Right ventricle myocardium superior (tissue), 1 donor: ENCODE measurements at regions not wholly inside any gene's neighbourhood (a gene's known extent, or its start where the extent isn't known, plus 50 kb on each side); places are given as distances from the start of the nearest gene placed in this dataset.

Experiments
- ATAC-seq: fragments of 200-7000 bp; cut with Tn5 transposase; one replicate; pipeline ENCODE4 v1.9.1; 2020; ENCODE audit warnings: mild to moderate bottlenecking; ENCODE audit not compliant: poor library complexity
- DNase-seq: peaks from one replicate; pipeline ENCODE4 v3.0.0-alpha.2; 2020
- intact Hi-C: fragments of 100-400 bp; cut with DNase I; formaldehyde crosslinking; loops from one replicate; pipeline ENCODE4 v1.11.2; 2022
- donor health status: DM: no; HTN: yes; CAD: no; lungs with severe emphysema.

DNA sequence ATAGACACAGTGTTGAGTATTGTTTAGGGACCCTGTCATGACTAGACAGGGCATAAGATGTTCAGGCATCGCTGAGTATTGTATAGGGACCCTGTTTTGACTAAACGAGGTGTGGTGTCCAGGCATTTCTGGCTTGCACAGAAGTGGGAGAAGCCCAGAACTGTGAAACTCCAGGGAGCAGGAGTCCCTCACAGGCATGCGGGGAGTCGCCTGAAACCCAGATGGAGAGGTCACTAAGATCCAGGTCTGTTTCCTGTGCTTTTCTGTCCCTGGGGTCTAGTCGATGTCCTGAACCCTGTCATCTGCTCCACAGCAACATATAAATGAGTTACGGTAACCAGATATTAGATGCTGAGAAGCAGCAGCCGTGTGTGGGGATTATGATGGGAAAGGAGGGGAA is 469.0 kb upstream of the SALL3 start:
- DNase-seq = no peak
- ATAC-seq = no peak
- intact Hi-C loops = no loop called here

DNA sequence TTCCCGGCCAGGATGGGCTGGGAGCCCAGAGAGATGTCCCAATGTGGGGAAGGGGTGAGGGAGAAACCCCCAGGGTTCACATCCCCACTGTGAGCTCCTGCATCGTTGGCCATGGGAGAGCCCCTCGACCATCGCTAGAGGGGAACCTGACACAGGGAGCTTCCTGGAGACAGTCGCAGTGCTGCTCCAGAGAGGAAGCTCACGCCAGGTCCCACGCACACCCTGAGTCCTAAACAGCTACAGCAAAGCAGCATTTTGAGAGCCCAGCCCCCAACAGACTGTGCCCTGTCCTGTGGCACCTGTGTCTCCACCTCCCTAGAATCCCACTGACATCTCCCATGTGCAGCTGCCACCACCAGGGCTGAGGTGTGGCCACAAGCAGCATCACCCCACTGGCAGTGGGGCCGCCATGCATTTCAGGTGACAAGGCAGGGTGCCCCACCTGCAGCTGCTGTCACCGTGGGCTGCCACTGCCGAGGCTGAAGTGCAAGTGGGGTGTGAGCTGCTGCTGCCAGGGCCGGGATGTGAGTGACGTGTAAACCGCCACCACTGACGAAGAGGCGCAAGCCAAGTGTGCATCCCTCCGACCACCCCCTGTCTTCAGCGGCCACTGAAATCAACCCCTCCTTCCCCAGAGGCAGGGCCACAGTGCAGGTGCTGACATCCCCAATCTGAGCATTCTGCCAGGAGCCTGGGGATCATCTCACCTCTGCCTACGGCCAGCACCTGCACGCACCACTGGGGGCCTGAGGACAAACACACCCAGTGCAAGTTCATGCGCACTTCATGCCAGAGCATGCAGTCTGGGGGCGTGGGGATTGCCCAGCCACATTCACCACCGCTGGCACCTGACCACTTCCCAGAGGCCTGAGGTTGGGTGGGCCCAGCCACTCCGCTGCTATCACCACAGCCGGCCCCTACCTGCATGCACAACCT is 467.7 kb upstream of the SALL3 start:
- no peak for DNase-seq

DNA sequence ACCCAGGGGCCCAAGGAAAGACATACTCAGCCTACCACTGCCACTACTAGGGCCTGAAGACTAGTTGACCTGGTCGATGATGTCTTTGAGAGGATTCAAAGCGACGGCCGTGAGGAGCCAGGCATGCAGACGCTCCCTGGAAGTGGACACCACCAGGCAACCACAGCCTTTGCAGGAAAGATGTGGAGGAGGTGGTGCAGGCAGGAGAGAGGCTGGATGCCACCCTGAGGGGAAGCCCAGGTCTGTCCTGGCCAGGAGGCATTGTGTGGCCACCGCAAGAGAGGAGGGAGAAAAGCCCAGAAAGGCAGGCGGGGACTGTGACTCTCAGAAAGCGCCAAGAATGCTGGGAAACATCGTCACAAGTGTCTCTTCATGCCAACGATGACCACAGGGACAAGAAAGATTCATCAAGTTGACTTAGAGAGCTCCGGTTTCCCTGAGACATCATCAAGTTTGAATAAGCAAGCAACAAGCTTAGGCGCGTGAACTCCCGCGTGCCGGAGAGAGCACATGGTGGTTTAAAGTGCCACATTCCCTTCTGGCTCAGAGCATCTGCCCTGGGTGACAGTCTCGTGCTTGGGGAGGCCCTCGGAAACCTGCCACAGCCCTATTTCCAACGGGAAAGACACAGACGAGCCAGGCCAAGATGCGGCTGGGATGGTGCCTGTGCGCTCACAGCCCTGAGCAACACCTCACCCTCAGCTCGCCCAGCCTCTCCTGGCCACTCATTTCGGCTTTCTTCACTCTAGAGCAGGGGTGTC is 464.5 kb upstream of the SALL3 start:
- intact Hi-C loops = no loop called here
- no peak for DNase-seq
- ATAC-seq = no peak

More for the DNA sequence above, 467.7 kb upstream of the SALL3 start:
- intact Hi-C loops = no loop called here
- no peak for ATAC-seq

DNA sequence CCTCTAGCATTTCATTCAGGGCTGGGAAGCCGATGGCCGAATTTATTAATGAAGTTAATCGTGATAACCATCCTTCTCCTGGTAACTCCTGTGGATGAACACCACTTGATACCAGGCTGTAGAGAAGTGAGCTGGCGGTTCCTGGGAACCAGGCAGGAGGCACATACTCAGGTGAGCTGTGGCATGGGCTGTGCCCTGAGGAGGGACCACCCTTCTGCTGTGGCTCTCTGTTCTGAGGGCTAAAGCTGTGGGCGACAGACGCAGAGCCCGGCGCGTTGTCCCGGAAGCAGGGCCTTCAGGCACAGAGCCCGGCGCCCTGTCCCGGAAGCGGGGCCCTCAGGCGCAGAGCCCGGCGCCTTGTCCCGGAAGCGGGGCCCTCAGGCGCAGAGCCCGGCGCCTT is 462.3 kb upstream of the SALL3 start:
- intact Hi-C loops = no loop called here
- DNase-seq = no peak
- no peak for ATAC-seq

DNA sequence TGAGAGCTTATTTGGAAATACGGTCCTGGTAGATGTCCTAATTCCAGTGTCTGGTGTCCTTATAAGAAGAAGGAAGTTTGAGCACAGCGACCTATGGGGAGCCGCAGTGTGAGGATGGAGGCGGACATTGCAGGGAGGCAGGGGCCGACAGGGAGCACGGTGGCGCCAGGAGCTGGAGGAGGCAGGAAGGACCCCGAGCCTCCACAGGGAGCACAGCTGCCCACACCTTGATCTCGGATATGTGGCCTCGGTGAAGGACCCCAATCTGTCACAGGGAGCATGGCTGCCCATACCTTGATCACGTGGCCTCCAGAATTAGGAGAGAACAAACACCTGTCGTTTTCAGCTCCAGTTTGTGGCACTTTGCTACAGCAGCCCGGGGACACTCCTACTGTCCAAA is 461.6 kb upstream of the SALL3 start:
- intact Hi-C loops = no loop called here
- DNase-seq (no peak), ATAC-seq (no peak)

DNA sequence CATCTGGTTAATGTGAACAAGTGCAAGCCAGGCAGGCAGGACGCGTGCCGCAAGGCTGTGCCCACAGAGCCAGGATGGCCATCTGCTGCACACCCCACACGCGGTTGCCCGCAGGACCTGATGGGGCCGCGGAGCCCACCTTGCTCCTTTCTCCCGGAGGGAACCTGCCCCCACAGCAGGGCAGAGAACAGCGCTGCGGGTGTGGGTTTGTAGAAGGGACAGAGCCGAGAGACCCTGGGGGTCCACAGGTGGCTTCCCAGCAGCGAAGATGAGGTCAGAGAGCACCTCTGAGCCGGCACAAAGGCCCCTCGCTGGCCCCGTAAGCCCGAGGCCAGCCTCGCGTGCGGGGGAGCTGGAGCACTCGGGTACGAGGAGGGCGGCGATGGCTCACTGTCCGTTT is 460.8 kb upstream of the SALL3 start:
- ATAC-seq (no peak), DNase-seq (no peak)
- intact Hi-C loops = no loop called here

DNA sequence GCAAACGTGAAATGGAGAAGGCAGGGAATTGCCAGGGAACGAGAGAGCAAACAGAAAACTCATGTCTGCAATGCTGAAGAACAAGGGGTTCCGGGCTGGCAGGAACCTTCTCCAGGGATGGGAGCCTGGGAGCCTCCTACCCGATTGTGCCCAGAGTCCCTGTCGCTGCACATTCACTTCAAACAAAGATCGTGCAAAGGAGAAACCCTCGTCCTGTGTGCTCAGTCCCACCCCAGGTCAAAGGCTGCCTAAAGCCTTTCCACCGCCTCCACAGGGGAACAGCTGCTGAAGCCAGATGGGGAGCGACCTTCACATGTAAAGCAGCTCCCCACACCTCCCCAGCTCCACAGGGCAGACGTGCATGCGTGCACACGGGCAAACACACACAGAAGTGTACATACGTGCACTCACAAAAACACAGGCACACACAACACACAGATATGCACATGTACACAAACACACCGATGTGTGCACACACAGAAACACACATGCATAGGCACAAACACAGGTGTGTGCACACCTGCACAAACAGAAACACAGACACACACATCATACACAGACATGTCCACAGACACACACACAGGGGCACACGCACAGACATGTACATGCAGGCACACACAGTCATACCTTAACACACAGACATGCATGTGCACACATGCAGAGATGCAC is 460.1 kb upstream of the SALL3 start:
- ATAC-seq (no peak), DNase-seq (no peak)
- intact Hi-C loops = no loop called here

DNA sequence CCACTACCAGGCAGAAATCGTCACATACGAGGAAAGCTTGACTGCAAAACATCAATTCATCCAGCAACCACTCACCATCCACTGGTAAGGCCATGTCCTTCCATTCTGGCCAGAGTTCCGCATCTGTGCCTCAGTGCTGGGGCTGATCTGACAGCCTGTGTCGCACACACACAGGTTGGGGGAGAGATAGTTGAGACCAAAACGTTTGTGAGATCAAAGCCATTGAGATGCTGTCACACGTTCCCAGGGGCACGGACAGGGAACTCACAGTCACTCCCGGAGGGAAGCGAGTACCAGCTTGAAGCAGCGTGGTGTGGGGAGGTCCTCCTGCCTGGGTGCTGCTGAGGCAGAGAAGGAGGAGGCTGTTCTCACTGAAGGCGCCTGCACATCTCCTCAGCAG is 458.5 kb upstream of the SALL3 start:
- ATAC-seq (no peak), DNase-seq (no peak)
- intact Hi-C loops = no loop called here

DNA sequence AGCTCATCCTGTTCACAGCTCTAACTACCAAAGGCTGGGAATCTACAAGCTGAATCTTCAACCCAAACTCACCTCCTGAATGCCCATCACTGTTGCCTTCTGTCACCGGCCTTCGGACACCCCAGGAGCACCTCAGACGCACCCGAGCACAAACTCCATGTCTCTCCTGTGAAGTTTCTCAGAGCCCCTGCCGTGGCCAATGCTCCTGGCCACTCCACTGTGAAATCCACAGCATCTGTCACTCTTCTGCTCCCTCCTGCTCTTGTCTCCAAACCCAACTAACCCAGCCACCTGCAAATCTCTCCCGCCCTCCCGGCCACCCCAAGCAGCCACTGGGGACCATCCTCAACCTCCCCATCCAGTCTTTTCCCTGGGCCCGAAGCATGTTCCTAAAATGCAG is 457.9 kb upstream of the SALL3 start:
- DNase-seq (no peak), ATAC-seq (no peak)
- intact Hi-C loops = no loop called here

DNA sequence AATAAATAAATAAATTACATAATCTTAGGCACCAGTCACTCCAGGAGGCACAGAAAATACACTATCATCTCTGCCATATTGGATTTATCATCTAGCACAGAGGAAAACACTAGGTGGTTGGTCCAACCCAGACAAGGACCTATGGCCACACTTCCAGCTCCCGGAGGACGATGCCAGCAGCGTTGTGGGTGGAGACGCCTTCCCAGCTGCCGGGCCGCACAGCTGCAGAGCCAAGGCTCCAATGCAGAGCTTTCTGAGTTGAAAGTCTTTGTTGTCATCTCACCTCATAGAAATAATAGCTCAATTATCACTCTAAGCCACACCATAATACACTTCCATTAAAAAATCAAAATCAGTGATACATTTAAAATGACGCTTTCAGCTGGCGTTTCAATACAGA is 457.1 kb upstream of the SALL3 start:
- no peak for DNase-seq
- ATAC-seq = no peak

DNA sequence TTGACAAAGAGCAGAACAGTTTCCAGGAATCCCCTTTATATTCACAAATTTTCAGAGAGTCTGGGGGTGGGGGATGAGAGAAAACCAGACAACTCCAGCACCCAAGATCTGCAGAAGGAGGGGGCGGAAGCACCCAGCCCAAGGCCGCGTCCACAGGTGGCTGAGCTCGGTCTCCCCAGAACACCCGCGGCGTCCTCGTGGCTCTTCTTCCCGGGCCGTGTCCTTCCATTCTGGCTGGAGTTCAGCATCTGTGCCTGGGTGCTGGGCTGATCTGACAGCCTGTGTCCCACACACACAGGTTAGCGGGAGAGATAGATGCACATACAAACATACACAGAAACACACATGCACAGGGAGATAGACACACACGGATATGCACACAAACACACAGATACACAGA is 455.8 kb upstream of the SALL3 start:
- ATAC-seq = no peak
- intact Hi-C loops = no loop called here
- DNase-seq = no peak

More for the DNA sequence above, 457.1 kb upstream of the SALL3 start:
- intact Hi-C loops = no loop called here

DNA sequence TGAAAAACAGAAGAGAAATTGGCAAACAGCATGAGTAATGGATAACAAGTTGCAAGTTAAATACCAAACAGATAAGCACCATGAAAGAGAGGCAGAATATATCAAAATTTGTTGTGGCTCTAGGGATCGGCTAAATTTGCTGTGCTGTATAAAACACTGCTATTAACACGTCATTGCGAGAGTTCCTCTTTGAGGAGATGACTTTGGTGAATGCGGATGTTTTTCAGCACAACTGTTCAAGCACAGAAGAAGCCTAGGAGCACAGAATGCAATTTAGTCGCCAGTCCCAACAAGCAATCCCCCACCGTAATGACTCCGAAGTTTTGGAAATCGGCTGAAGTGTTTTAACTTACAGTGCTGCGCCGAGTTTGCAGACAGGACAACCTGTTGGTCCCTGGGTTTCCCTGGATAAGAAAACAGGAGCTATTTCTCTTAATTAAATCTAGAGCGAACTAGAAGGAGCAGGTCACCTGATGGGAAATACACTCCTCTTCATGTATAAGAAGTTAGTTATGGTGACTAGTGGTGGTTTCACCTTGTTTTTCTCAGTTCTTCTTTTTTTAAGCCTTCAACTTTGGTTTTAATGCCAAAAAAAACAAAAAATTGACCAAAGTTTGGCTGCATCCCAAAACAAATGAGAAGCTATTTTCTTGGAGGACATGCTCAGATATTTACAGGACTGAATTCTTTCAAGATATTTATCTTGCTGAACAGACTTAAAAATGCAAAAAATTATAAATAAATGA is 454.1 kb upstream of the SALL3 start:
- DNase-seq = no peak
- intact Hi-C loops = no loop called here
- ATAC-seq = no peak

DNA sequence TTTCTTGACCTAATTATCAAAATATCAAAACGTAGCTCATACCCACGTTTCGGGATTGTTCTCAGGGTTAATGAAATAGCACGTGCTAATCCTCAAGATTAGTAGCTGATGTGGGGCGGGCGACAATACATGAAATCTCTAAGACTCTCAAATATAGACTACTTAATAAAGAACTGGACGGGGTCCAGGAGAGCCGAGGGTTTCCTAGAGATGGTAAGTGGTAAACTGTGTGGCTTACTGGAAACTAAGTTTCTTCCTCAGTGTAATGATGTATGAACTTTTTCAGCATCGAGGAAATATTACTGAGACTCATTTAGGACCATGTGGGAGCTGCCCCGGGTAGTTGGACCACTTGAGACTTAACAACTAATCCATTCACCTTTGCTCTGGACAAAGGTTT is 453.3 kb upstream of the SALL3 start:
- no peak for DNase-seq
- intact Hi-C loops = no loop called here
- no peak for ATAC-seq

DNA sequence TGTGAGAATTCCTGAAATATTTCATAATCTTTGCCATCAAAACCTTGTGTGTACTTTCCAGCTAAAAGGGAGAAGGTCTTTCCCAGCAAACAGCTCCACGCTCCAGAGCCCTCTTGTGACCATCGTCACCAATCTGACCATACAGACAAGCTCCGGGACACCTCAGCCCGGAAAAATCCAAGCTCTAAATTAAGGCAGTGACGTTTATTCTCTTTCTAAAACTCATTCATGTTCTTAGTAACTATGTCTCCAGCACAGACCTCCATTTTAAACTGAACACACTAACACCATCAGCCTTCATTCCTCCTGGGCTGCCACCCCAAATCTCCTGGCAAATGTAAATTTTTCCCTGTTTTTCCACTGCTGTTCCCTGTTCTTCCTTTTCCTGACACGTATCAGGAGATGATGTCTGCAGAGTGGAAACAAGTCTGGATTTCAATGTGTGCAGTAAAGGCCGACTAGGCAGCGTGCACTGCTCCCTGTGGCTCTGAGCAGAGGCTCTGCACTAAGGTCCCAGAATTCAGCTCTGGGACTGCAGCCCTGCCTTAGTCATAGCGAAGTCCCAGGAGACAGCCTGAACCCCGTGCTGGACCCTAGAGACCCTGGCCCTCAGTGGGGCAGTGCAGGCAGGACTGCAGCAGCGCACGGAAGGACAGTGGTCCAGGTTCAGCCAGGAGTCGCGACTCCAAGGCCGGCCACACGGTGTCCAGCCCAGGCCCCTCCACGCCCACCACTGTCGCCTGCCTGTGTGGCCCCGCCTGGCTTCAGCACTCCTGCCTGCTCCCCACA is 452.5 kb upstream of the SALL3 start:
- intact Hi-C loops = no loop called here
- no peak for ATAC-seq
- DNase-seq = no peak

DNA sequence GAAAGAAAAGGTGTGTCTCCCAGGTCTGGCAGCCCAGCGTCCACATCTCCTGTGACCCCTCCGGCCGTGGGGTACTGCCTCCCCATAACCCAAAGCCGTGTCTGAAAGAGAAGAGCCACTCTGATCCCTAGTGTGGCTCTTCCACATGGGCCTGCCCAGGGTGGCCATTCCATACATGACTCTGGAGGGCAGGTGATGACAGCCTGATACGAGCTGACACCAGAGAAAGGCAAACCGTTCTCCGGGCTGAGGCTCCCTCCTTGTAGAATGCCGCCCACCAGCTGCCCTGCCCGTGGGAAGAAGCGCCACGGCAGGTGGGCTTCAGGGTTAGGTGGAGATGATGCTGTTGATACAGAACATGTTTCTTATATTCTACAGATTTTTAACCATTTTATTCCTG is 451.6 kb upstream of the SALL3 start:
- intact Hi-C loops = no loop called here
- DNase-seq = no peak
- no peak for ATAC-seq

DNA sequence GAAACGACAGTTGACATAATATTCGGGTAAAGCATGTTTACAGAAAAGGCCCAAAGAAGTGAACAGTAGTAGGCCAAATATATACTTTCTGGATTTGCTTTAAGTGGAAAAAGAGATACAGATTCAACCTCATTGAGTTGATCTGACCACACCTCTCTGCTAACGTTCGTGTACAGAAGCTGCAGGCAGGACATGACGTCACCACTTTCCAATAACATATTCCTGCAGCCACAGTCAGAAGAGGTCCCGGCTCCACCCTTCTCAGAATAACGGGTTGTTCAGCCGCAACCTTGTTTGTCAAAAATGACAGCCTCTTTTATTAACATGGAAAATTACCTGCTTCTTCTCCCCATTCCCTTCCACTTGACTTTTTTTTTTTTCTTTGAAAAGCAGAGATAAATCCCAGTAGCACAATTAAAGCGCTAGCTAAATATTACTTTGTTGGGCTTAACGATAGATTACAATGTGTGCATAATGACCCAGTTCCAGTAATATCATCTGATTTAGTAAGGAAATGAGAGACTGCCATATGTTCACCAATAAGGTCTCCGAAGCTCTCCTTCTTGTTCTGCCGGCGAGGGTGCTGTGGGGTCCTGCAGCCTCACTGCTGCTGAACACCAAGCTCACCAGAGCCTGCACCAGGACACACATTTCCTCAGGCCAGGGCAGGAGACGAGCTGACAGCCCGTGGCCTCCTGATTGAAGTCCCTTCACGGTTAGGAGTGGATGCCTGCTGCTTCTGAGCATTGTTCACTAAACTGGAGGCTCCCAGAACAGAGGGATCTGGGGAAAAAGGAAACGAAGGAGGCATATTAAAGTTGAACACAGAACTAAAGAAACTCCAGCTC is 451.0 kb upstream of the SALL3 start:
- no peak for DNase-seq
- ATAC-seq = no peak
- intact Hi-C loops = no loop called here

DNA sequence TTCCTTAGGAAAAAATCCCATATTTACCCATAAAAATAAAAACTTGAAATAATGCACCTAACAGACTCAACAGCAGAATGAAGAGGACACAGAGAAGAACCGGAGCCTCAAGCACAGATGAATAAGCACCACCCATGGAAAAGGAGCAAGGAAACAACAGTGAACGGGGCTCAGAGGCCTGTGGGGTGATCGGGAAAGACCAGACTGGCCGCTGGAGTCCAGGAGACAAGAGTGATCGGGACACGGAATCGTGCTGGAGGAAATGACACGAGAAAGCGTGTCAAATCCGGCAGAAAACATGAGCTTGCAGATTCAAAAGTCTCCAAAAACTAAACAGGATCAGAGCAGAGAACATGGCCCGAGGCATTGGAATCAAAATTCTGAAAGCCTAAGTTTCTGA is 448.0 kb upstream of the SALL3 start:
- intact Hi-C loops = no loop called here
- DNase-seq = no peak
- ATAC-seq = no peak
